ENCODE measurements at regions not wholly inside any gene's neighbourhood (a gene's known extent, or its start where the extent isn't known, plus 50 kb on each side); places are given as distances from the start of the nearest gene placed in this dataset.

GRCh38 chr19:29467824-29468401, 57.9 kb upstream of the VSTM2B start:
- no peaks in the 10 kb centered on the region; the same call in 1 of the 2 replicates for H3K27me3 Mint-ChIP-seq (ENCODE audit: low read depth)
- ATAC-seq = peak; percentile 82
- CTCF ChIA-PET = interaction anchor here (0.6 to 1.7 kb wide), 24 partner anchors 8 to 249 kb away, joined by 3 to 20 read pairs (median 4); partner anchors contain the start of gene VSTM2B

GRCh38 chr19:29475469-29475868, 50.3 kb upstream of the VSTM2B start:
- TF ChIP-seq ELF4 (CRISPR knock-in tag; IDR thresholded peaks at IDR 0.05; ENCODE audit: low read depth) (no peak), USF2 (CRISPR knock-in tag; IDR thresholded peaks at IDR 0.05) (no peak), CREB1 (CRISPR knock-in tag; IDR thresholded peaks at IDR 0.05) (no peak), CDX4 (CRISPR knock-in tag; IDR thresholded peaks at IDR 0.05; ENCODE audit: borderline replicate concordance) (no peak), IRF2 (CRISPR knock-in tag; IDR thresholded peaks at IDR 0.05; ENCODE audit: borderline replicate concordance, low read depth) (no peak), ZNF138 (CRISPR knock-in tag; conservative IDR thresholded peaks at IDR 0.05) (no peak)
- DNase-seq (ENCODE audit: low spot score) (no peak), ATAC-seq (no peak)
- Mint-ChIP-seq H3K27ac (no peak overlapping the region), H3K9me3 (peaks cover 3% of the 10 kb centered on the region; the same call in 1 of the 2 replicates), H3K4me3 (no peak overlapping the region), H3K27me3 (ENCODE audit: low read depth) (peaks cover 5% of the 10 kb centered on the region), H3K36me3 (peaks cover 6% of the 10 kb centered on the region), H3K4me1 (no peaks in the 10 kb centered on the region)
- ChIA-PET CTCF (interaction anchor here (1.2 to 2.9 kb wide), 3 partner anchors 8 to 166 kb away, joined by 3 to 11 read pairs (median 9); no protein-coding TSS in a partner anchor), POLR2A (interaction anchor here (1.5 kb wide), 1 partner anchor 13 kb away, joined by 5 read pairs; no protein-coding TSS in a partner anchor)

More at GRCh38 chr19:29467824-29468401, 57.9 kb upstream of the VSTM2B start:
- TF ChIP-seq ARID4B (CRISPR knock-in tag; IDR thresholded peaks at IDR 0.05; ENCODE audit: borderline replicate concordance) (no peak), CTCF (IDR thresholded peaks at IDR 0.05) (peak; percentile 16; the same call in 1 of the 2 replicates)
- POLR2A ChIA-PET = no interaction called here
- Mint-ChIP-seq H3K36me3 (peaks cover 5% of the 10 kb centered on the region), H3K9me3 (peaks cover 12% of the 10 kb centered on the region), H3K27ac (no peak overlapping the region), H3K4me1 (no peaks in the 10 kb centered on the region; the same call in 1 of the 2 replicates), H3K4me3 (no peak overlapping the region)
- peak; percentile 44 for DNase-seq (ENCODE audit: low spot score)

All from WTC11 (cell line).